Liver (tissue), 8 donors: ENCODE measurements at regions not wholly inside any gene's neighbourhood (a gene's known extent, or its start where the extent isn't known, plus 50 kb on each side); places are given as distances from the start of the nearest gene placed in this dataset.

Experiments used
- DNase-seq: peaks from one replicate; pipeline ENCODE4 v3.0.0-alpha.2; 2017; ENCODE audit warnings: low spot score
- H3K27ac ChIP-seq, 2 donors: one replicate each; pipeline ENCODE4 v1.7.0; 2013; ENCODE audit warnings: inconsistent platforms in 2 of 2, low read length in 2 of 2, control low read depth in 1 of 2, low read depth in 1 of 2, mild to moderate bottlenecking in 1 of 2
- H3K27me3 ChIP-seq, 4 donors: one replicate each; pipeline versions ENCODE4 v1.6.1 to v1.7.0; 2013; ENCODE audit warnings: low read length in 3 of 4, inconsistent platforms in 1 of 4, mild to moderate bottlenecking in 1 of 4, moderate library complexity in 1 of 4; ENCODE audit not compliant: control insufficient read depth in 4 of 4, insufficient read depth in 4 of 4
- H3K36me3 ChIP-seq, 4 donors: one replicate each; pipeline versions ENCODE4 v1.6.1 to v1.7.0; 2013; ENCODE audit warnings: low read length in 3 of 4, mild to moderate bottlenecking in 3 of 4, low read depth in 1 of 4, moderate library complexity in 1 of 4; ENCODE audit not compliant: control insufficient read depth in 4 of 4, insufficient read depth in 3 of 4
- H3K4me1 ChIP-seq, 4 donors: one replicate each; pipeline versions ENCODE4 v1.6.1 to v1.7.0; 2013; ENCODE audit warnings: low read length in 3 of 4, mild to moderate bottlenecking in 3 of 4, moderate library complexity in 1 of 4; ENCODE audit not compliant: control insufficient read depth in 4 of 4, insufficient read depth in 4 of 4
- H3K4me3 ChIP-seq, 3 donors: one replicate each; pipeline versions ENCODE4 v1.6.1 to v1.7.0; 2013; ENCODE audit warnings: low read length in 3 of 3, control low read depth in 1 of 3, low read depth in 1 of 3, mild to moderate bottlenecking in 1 of 3
- H3K9ac ChIP-seq, 2 donors: one replicate each; pipeline ENCODE4 v1.7.0; 2013; ENCODE audit warnings: low read length in 2 of 2, mild to moderate bottlenecking in 2 of 2, moderate library complexity in 2 of 2, control low read depth in 1 of 2, low read depth in 1 of 2
- H3K9me3 ChIP-seq, 4 donors: one replicate each; pipeline versions ENCODE4 v1.6.1 to v1.7.0; 2013; ENCODE audit warnings: low read length in 3 of 4; ENCODE audit not compliant: control insufficient read depth in 4 of 4
- ATF3 ChIP-seq: IDR thresholded peaks from 2 replicates; pipeline ENCODE4 v1.6.1; 2016; ENCODE audit warnings: antibody characterized with exemption
- CTCF ChIP-seq: fragments of 150-350 bp; IDR thresholded peaks from 2 replicates; pipeline ENCODE4 v1.5.1; 2017; ENCODE audit warnings: improper control_type of control experiment, low read depth, low read length; ENCODE audit not compliant: missing input control
- EGR1 ChIP-seq, 2 donors: IDR thresholded peaks; 2 replicates each; pipeline ENCODE4 v1.6.1; 2016 to 2018; ENCODE audit warnings: antibody characterized with exemption in 2 of 2, low read depth in 2 of 2
- GABPA ChIP-seq, 2 donors: IDR thresholded peaks in 1 of 2; conservative IDR thresholded peaks in 1 of 2; 2 replicates each; pipeline ENCODE4 v1.6.1; 2016; ENCODE audit warnings: antibody characterized with exemption in 2 of 2, mild to moderate bottlenecking in 1 of 2, moderate library complexity in 1 of 2
- HNF4G ChIP-seq: IDR thresholded peaks from 2 replicates; pipeline ENCODE4 v1.6.1; 2016; ENCODE audit warnings: antibody characterized with exemption
- JUND ChIP-seq, 2 donors: IDR thresholded peaks; 2 replicates each; pipeline ENCODE4 v1.6.1; 2016; ENCODE audit warnings: antibody characterized with exemption in 2 of 2
- MAX ChIP-seq: IDR thresholded peaks from 2 replicates; pipeline ENCODE4 v1.6.1; 2016; ENCODE audit warnings: antibody characterized with exemption
- NR2F2 ChIP-seq: IDR thresholded peaks from 2 replicates; pipeline ENCODE4 v1.6.1; 2016; ENCODE audit warnings: antibody characterized with exemption
- RAD21 ChIP-seq, 2 donors: IDR thresholded peaks; 2 replicates each; pipeline ENCODE4 v1.6.1; 2016; ENCODE audit warnings: antibody characterized with exemption in 2 of 2, mild to moderate bottlenecking in 2 of 2
- REST ChIP-seq: IDR thresholded peaks from 2 replicates; pipeline ENCODE4 v1.6.1; 2016; ENCODE audit warnings: antibody characterized with exemption, mild to moderate bottlenecking
- RXRA ChIP-seq, 2 donors: IDR thresholded peaks; 2 replicates each; pipeline ENCODE4 v1.6.1; 2017 to 2018; ENCODE audit warnings: antibody characterized with exemption in 2 of 2, mild to moderate bottlenecking in 1 of 2
- SP1 ChIP-seq: IDR thresholded peaks from 2 replicates; pipeline ENCODE4 v1.6.1; 2018; ENCODE audit warnings: antibody characterized with exemption, mild to moderate bottlenecking
- TAF1 ChIP-seq: conservative IDR thresholded peaks from 2 replicates; pipeline ENCODE4 v1.6.1; 2016; ENCODE audit warnings: antibody characterized with exemption, mild to moderate bottlenecking
- YY1 ChIP-seq: IDR thresholded peaks from 2 replicates; pipeline ENCODE4 v1.6.1; 2016; ENCODE audit warnings: antibody characterized with exemption, mild to moderate bottlenecking
- ZBTB33 ChIP-seq: IDR thresholded peaks from 2 replicates; pipeline ENCODE4 v1.6.1; 2016; ENCODE audit warnings: antibody characterized with exemption
- WGBS: extraction: QIAGEN DNeasy Blood & Tissue Kit; methylation state at CpG from one replicate; pipeline ENCODE4 v1.1.7; 2013; 5-methylcytosine and 5-hydroxymethylcytosine counted together
- donor health status: healthy.
- donor health status: healthy.
- donor health status: healthy.
- donor health status: healthy.
- donor health status: healthy.

- H3K27ac ChIP-seq: no peak overlapping the region
- H3K36me3 ChIP-seq: no peaks in the 10 kb centered on the region
- no peak for TF ChIP-seq ZBTB33
- TF ChIP-seq TAF1: no peak
- TF ChIP-seq SP1: no peak
- TF ChIP-seq GABPA (IDR thresholded peaks at IDR 0.05 in 1 of 2, conservative IDR thresholded peaks at IDR 0.05 in 1 of 2): no peak
- TF ChIP-seq YY1: no peak
- TF ChIP-seq RXRA (IDR thresholded peaks at IDR 0.05): no peak
- H3K9ac ChIP-seq: no peak overlapping the region
- H3K4me1 ChIP-seq: no peaks in the 10 kb centered on the region
- H3K4me3 ChIP-seq: no peak overlapping the region
- WGBS: 63% methylated on average over 11 of the region's 11 CpGs
- peaks cover 0 to 7% (median 0%) of the 10 kb centered on the region in 4 donors for H3K9me3 ChIP-seq
- no peak for DNase-seq
- H3K27me3 ChIP-seq: no peaks in the 10 kb centered on the region
Observed at GRCh38 chr18:10121786-10122515, 208.1 kb downstream of the VAPA start.

GRCh38 chr18:10122988-10123950, 209.5 kb downstream of the VAPA start:
- no peak for DNase-seq
- Histone ChIP-seq H3K9ac (no peak overlapping the region), H3K4me3 (no peak overlapping the region), H3K4me1 (no peaks in the 10 kb centered on the region), H3K27ac (no peak overlapping the region), H3K9me3 (peaks cover 0 to 7% (median 0%) of the 10 kb centered on the region in 4 donors), H3K27me3 (no peaks in the 10 kb centered on the region), H3K36me3 (no peaks in the 10 kb centered on the region)
- 88% methylated on average over 19 of the region's 19 CpGs for WGBS
- TF ChIP-seq RAD21 (IDR thresholded peaks at IDR 0.05): no peak
- TF ChIP-seq HNF4G: no peak
- no peak for TF ChIP-seq NR2F2
- TF ChIP-seq JUND (IDR thresholded peaks at IDR 0.05): no peak
- no peak for TF ChIP-seq RXRA (IDR thresholded peaks at IDR 0.05)

GRCh38 chr18:10124071-10124470, 210.3 kb downstream of the VAPA start:
- Histone ChIP-seq H3K9ac (no peak overlapping the region), H3K9me3 (peaks cover 0 to 7% (median 0%) of the 10 kb centered on the region in 4 donors), H3K27me3 (no peaks in the 10 kb centered on the region), H3K4me3 (no peak overlapping the region), H3K4me1 (no peaks in the 10 kb centered on the region), H3K27ac (no peak overlapping the region), H3K36me3 (no peaks in the 10 kb centered on the region)
- no peak for TF ChIP-seq MAX
- TF ChIP-seq REST: no peak
- no peak for TF ChIP-seq HNF4G
- TF ChIP-seq JUND (IDR thresholded peaks at IDR 0.05): no peak
- TF ChIP-seq ATF3: no peak
- no peak for TF ChIP-seq TAF1
- TF ChIP-seq EGR1 (IDR thresholded peaks at IDR 0.05; ENCODE audit: low read depth in 2 of 2): no peak
- TF ChIP-seq RAD21 (IDR thresholded peaks at IDR 0.05): no peak
- TF ChIP-seq YY1: no peak
- no peak for TF ChIP-seq GABPA (IDR thresholded peaks at IDR 0.05 in 1 of 2, conservative IDR thresholded peaks at IDR 0.05 in 1 of 2)
- TF ChIP-seq SP1: no peak
- TF ChIP-seq CTCF: no peak
- WGBS: 97% methylated on average over 9 of the region's 9 CpGs
- DNase-seq: no peak
